ENCODE measurements at regions not wholly inside any gene's neighbourhood (a gene's known extent, or its start where the extent isn't known, plus 50 kb on each side); places are given as distances from the start of the nearest gene placed in this dataset.

DNA sequence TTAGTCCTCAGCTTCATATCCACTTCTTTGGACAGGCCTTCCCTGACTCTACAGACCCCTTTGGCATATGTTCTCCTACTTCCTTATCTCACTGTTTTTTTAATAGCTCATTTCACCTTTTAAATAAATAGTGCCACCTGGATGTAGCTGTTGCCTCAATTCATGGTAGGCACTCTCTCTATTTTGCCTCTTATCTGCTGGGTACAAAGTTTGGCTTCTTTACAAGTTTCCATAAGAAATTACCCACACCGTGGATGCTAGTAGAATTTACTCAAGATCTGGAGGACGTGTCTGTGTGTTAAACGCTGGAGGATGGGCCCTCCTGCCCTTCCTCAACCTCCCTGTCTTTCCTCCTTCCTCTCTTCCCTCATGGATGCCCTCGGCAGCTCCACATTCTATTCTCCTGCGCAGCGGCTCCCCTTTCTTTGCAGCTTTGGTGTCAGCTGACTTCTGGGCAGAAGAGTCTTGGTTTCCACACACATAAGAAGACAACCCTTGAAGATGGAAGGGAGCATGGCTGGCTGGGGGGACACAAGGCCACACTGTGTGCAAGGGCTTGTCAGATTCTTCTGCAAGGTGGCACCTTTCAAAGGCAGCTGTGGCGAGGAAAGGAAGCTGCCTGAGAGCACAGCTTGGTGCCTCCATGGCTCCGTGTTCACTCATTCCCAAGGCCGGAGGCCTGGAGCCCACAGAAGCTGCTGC lies 212.6 kb downstream of the SNX19 start:
- H3K9me3 ChIP-seq: no peaks in the 10 kb centered on the region
- no peak overlapping the region for H3K4me3 ChIP-seq
- no peak overlapping the region for H3K27ac ChIP-seq
- no peaks in the 10 kb centered on the region for H3K27me3 ChIP-seq
- H3K36me3 ChIP-seq: no peaks in the 10 kb centered on the region
- H3K4me1 ChIP-seq: no peaks in the 10 kb centered on the region
- WGBS, 2 donors: 68 to 71% methylated on average over 9 of the region's 9 CpGs
- DNase-seq (no peak), FAIRE-seq (no peak), ATAC-seq (no peak)
- no peak for TF ChIP-seq CTCF (IDR thresholded peaks at IDR 0.05)
- intact Hi-C loops (cut with DNase I): no loop called here

DNA sequence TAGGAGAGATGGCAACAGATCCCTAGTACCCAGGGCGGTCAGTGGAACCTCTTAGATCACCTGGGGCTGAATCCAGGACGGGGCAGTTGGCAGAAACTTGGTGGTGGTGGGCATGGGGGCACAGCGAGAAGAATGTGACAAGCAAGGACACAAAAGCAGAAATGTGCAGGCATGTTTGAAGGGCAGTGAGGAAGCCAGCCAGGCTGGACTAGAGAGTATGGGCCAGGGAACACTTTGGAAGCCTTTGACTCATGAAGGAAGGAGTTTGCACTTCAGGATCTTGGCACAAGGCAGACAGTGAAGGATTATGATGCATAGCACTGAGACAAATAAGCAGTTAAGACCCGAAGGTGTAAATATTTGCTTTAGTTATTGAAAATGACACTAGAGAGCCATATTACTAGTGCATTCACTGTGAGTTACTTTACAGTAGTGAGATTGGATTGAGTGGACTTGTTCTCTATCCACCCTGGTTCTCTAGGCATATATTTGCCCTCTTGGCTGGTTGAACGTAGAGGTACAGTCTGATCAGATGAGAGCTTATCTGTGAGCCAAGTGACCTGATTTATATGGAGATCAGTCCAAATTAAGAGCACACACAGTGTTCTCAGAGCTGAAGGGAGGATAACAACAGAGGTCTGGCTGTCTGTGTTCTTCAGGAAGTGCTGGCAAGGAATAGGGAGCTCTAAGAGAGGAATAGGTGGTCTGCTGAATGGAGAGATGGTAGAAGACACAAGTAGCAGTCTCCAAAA lies 210.4 kb downstream of the SNX19 start:
- Histone ChIP-seq H3K27me3 (no peaks in the 10 kb centered on the region), H3K9me3 (no peaks in the 10 kb centered on the region), H3K27ac (no peak overlapping the region), H3K36me3 (no peaks in the 10 kb centered on the region), H3K4me1 (no peaks in the 10 kb centered on the region), H3K4me3 (no peak overlapping the region)
- DNase-seq (no peak), FAIRE-seq (no peak), ATAC-seq (no peak)
- intact Hi-C loops (cut with DNase I): no loop called here
- WGBS, 2 donors: 58 to 61% methylated on average over 5 of the region's 5 CpGs
- no peak for TF ChIP-seq CTCF (IDR thresholded peaks at IDR 0.05)

DNA sequence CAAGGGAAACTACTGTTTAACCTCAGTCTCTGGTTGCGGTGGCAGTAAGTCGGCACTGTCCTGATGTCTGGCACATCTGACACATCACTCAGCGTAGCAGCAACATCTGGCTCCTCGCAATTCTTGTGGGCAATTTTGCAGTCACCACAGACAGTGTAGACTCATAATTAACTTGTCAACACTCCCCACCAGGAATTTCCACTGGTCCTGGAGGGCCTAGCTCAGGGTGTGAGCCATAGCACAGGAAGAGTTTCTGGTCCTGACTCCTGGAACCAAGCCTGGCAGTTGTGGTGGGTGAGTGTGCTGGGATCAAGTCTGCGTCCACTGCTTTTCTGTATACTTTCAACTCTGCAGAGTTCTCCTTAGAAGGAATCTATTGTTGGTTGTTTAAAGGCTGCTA lies 209.7 kb downstream of the SNX19 start:
- Histone ChIP-seq H3K4me1 (no peaks in the 10 kb centered on the region), H3K9me3 (no peaks in the 10 kb centered on the region), H3K27me3 (no peaks in the 10 kb centered on the region), H3K27ac (no peak overlapping the region), H3K4me3 (no peak overlapping the region), H3K36me3 (no peaks in the 10 kb centered on the region)
- TF ChIP-seq CTCF (IDR thresholded peaks at IDR 0.05): no peak
- intact Hi-C loops (cut with DNase I): no loop called here
- FAIRE-seq (no peak), DNase-seq (no peak), ATAC-seq (no peak)
- WGBS, 2 donors: 90 to 98% methylated on average over 5 of the region's 5 CpGs

DNA sequence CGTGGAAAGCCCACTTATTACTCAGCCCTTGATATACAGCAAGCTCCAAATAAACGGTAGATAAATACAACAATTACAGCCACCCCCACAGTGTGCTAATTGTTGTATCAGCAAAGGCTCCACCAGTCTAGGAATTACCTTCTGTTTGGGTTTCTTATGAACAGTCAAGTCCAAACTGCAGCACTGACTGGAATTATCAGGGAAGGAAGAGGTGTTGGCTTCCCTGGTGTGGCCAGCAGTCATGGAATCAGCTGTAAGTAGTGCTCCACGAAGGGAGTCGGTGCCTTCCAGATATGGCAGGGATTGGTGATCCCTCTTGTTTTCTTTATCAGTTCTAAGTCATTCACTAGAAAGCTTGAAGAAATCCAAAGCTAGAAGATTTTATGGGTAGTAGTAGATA lies 209.1 kb downstream of the SNX19 start:
- no peak for TF ChIP-seq CTCF (IDR thresholded peaks at IDR 0.05)
- Histone ChIP-seq H3K9me3 (no peaks in the 10 kb centered on the region), H3K4me3 (no peak overlapping the region), H3K27me3 (no peaks in the 10 kb centered on the region), H3K4me1 (no peaks in the 10 kb centered on the region), H3K36me3 (no peaks in the 10 kb centered on the region), H3K27ac (no peak overlapping the region)
- no peak for ATAC-seq
- DNase-seq: no peak
- WGBS, 2 donors: 67 to 85% methylated on average over 4 of the region's 4 CpGs
- no peak for FAIRE-seq
- intact Hi-C loops (cut with DNase I): no loop called here

DNA sequence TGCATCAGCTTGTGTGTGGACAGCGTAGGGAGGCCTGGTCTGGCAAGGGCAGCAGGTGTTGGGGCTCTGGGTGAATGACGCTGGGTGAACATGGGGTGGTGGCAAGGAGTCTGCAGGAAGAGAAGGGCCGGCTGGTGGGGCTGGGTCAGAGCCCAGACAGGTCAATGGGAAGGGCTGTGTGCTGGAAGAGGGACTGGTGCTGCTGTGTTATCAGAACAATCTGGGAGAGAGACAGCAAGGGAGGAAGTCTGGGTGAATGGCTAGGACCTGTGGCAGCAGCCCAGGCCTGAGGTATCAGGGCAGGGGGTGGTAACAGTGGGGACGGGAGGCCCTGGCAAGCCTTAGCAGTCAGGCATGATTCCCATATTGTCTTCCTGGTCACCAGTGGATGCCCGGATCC lies 206.7 kb downstream of the SNX19 start:
- H3K4me1 ChIP-seq: no peaks in the 10 kb centered on the region
- FAIRE-seq (no peak), DNase-seq (no peak), ATAC-seq (no peak)
- 76 to 82% methylated on average over 5 of the region's 5 CpGs for WGBS, 2 donors
- no peak overlapping the region for H3K27ac ChIP-seq
- intact Hi-C loops (cut with DNase I): no loop called here
- no peaks in the 10 kb centered on the region for H3K36me3 ChIP-seq
- H3K9me3 ChIP-seq: no peaks in the 10 kb centered on the region
- no peaks in the 10 kb centered on the region for H3K27me3 ChIP-seq
- no peak for TF ChIP-seq CTCF (IDR thresholded peaks at IDR 0.05)
- H3K4me3 ChIP-seq: no peak overlapping the region
